PC-9 (cell line): ENCODE measurements at regions not wholly inside any gene's neighbourhood (a gene's known extent, or its start where the extent isn't known, plus 50 kb on each side); places are given as distances from the start of the nearest gene placed in this dataset.

Source experiments
- BruUV-seq: library from RNA; stranded (reverse); fragments of 400-500 nt; replicated peaks from 2 replicates; lab custom pipeline; 2021; lab: Mats Ljungman, UMichigan
- CTCF ChIA-PET: fragments of 300-600 bp; sonication (Branson Sonifier 250); formaldehyde crosslinking; loops from one replicate; lab custom pipeline; 2022; ENCODE audit warnings: antibody characterized with exemption; lab: Charles Lee
- POLR2A ChIA-PET: fragments of 300-600 bp; sonication (Branson Sonifier 250); formaldehyde crosslinking; loops from one replicate; lab custom pipeline; 2022; ENCODE audit warnings: antibody characterized with exemption; ENCODE audit not compliant: unreplicated experiment; lab: Charles Lee
- DNase-seq, 2 experiments: peaks; one replicate each; pipeline versions ENCODE4 v3.0.0 to v3.0.0-alpha.2; 2015 to 2022; ENCODE audit warnings: mixed read lengths in 1 of 2
- H2AFZ ChIP-seq: fragments of 200-600 bp; sonication (generic); 2 replicates; pipeline ENCODE4 v1.8.1; 2017; ENCODE audit warnings: antibody characterized with exemption
- H3F3A ChIP-seq: fragments of 200-600 bp; sonication (generic); 2 replicates; pipeline ENCODE4 v1.8.1; 2017; ENCODE audit warnings: antibody characterized with exemption, mild to moderate bottlenecking, low read depth; ENCODE audit not compliant: insufficient read depth
- H3K27ac ChIP-seq: fragments of 200-600 bp; sonication (generic); 2 replicates; pipeline ENCODE4 v1.6.1; 2016; ENCODE audit warnings: mixed run types
- H3K27me3 ChIP-seq: fragments of 200-600 bp; sonication (generic); 2 replicates; pipeline ENCODE4 v1.6.1; 2016; ENCODE audit warnings: low read depth, mixed run types; ENCODE audit not compliant: insufficient read depth
- H3K36me3 ChIP-seq: fragments of 200-600 bp; sonication (generic); 2 replicates; pipeline ENCODE4 v1.6.1; 2016; ENCODE audit warnings: low read depth, mixed run types
- H3K4me1 ChIP-seq: fragments of 200-600 bp; sonication (generic); replicated peaks from 2 replicates; pipeline ENCODE4 v1.6.1; 2016; ENCODE audit warnings: mixed run types; ENCODE audit not compliant: insufficient read depth
- H3K4me2 ChIP-seq: fragments of 200-600 bp; sonication (generic); 2 replicates; pipeline ENCODE4 v1.6.1; 2017; ENCODE audit warnings: mixed run types
- H3K4me3 ChIP-seq: fragments of 200-600 bp; sonication (generic); 2 replicates; pipeline ENCODE4 v1.6.1; 2016; ENCODE audit warnings: mixed run types
- H3K79me2 ChIP-seq: fragments of 200-600 bp; sonication (generic); 2 replicates; pipeline ENCODE4 v1.6.1; 2017; ENCODE audit warnings: low read depth, mixed run types
- H3K9me2 ChIP-seq: fragments of 200-600 bp; sonication (generic); 2 replicates; pipeline ENCODE4 v1.8.1; 2017; ENCODE audit warnings: mild to moderate bottlenecking; ENCODE audit not compliant: insufficient read depth
- H3K9me3 ChIP-seq: fragments of 200-600 bp; sonication (generic); 2 replicates; pipeline ENCODE4 v1.8.1; 2016; ENCODE audit warnings: low read depth; ENCODE audit not compliant: insufficient read depth
- H4K20me1 ChIP-seq: fragments of 200-600 bp; sonication (generic); 2 replicates; pipeline ENCODE4 v1.8.1; 2017; ENCODE audit not compliant: insufficient read depth
- EZH2 ChIP-seq: fragments of 200-600 bp; sonication (generic); IDR thresholded peaks from 2 replicates; pipeline ENCODE4 v1.8.0; 2017; ENCODE audit warnings: antibody characterized with exemption, low read depth
- intact Hi-C: fragments of 100-400 bp; cut with micrococcal nuclease; formaldehyde crosslinking; loops from one replicate; pipeline ENCODE4 v1.10.0; 2022; ENCODE audit not compliant: unreplicated experiment
- TF ChIP-seq, protein P1 (sequence below): fragments of 200-600 bp; sonication (generic); conservative IDR thresholded peaks from 2 replicates; pipeline ENCODE4 v1.6.1; 2017; ENCODE audit warnings: mixed run types, antibody characterized with exemption, mild to moderate bottlenecking, moderate library complexity

DNA sequence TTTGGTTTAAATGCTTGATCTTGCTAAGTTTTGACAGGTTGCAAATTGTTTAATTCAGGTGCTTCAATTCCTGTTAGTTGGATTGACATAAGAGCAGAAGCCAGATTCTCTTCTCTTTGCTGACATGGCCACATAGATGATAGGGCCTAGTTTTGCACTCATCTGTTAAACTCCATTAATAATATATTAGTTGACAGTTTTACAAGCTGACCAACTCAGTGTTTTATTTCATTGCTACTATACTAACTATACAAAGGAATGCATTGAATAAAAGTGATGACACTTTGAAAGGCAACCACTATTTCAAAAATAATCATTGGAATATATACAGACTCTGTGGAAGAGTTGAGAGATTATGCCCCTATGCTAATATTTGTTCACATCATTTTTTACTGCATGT, 255.6 kb upstream of the DPYD start:
- no peaks in the 10 kb centered on the region for H4K20me1 ChIP-seq
- H3K79me2 ChIP-seq, result no peaks in the 10 kb centered on the region
- no TSS peak for BruUV-seq
- no peaks in the 10 kb centered on the region for H3K9me2 ChIP-seq
- H3K4me3 ChIP-seq, result no peak overlapping the region
- ChIA-PET CTCF (no interaction called here), POLR2A (no interaction called here)
- TF ChIP-seq, protein P1, sequence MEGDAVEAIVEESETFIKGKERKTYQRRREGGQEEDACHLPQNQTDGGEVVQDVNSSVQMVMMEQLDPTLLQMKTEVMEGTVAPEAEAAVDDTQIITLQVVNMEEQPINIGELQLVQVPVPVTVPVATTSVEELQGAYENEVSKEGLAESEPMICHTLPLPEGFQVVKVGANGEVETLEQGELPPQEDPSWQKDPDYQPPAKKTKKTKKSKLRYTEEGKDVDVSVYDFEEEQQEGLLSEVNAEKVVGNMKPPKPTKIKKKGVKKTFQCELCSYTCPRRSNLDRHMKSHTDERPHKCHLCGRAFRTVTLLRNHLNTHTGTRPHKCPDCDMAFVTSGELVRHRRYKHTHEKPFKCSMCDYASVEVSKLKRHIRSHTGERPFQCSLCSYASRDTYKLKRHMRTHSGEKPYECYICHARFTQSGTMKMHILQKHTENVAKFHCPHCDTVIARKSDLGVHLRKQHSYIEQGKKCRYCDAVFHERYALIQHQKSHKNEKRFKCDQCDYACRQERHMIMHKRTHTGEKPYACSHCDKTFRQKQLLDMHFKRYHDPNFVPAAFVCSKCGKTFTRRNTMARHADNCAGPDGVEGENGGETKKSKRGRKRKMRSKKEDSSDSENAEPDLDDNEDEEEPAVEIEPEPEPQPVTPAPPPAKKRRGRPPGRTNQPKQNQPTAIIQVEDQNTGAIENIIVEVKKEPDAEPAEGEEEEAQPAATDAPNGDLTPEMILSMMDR, result no peak
- TF ChIP-seq EZH2, result no peak
- no peaks in the 10 kb centered on the region for H3K9me3 ChIP-seq
- intact Hi-C loops, result no loop called here
- no peaks in the 10 kb centered on the region for H3K4me1 ChIP-seq
- H2AFZ ChIP-seq, result no peak overlapping the region
- no peak overlapping the region for H3K4me2 ChIP-seq
- DNase-seq, result no peak
- no peak overlapping the region for H3K27ac ChIP-seq
- H3F3A ChIP-seq, result no peaks in the 10 kb centered on the region
- H3K27me3 ChIP-seq, result no peaks in the 10 kb centered on the region
- H3K36me3 ChIP-seq, result no peaks in the 10 kb centered on the region

DNA sequence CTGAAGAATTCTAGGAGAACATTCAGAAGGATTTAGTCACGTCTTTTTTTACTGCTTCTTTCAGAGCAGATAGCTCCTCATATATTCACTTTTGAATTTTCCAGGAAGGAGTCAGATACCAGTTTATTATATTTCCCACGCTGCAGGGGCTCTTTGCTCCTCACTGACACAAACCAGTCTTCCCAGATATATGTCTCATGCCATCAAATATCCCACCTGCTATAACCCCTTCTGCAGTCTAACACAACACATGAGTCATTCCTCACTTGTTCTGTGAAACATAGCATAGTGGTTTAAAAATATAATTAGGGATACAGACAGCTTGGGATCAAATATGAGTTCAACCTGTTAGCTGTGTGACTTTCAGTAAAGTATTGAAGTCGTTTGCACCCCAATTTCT, 251.7 kb upstream of the DPYD start:
- Histone ChIP-seq H3K36me3 (no peaks in the 10 kb centered on the region), H3K79me2 (no peaks in the 10 kb centered on the region), H3K4me3 (no peak overlapping the region), H3K27me3 (no peaks in the 10 kb centered on the region), H3K27ac (no peak overlapping the region), H3K9me2 (no peaks in the 10 kb centered on the region), H3K4me1 (no peaks in the 10 kb centered on the region), H2AFZ (no peak overlapping the region), H3K9me3 (no peaks in the 10 kb centered on the region), H3K4me2 (no peak overlapping the region), H3F3A (no peaks in the 10 kb centered on the region), H4K20me1 (no peaks in the 10 kb centered on the region)
- no peak for TF ChIP-seq EZH2
- TF ChIP-seq, protein P1, result no peak
- DNase-seq, result peak in 1 of 2 experiments; percentile 46
- CTCF ChIA-PET, result no interaction called here
- BruUV-seq, result no TSS peak
- intact Hi-C loops, result no loop called here
- POLR2A ChIA-PET, result interaction anchor here (0.6 kb wide), 1 partner anchor 372 kb away, joined by 5 read pairs; no protein-coding TSS in a partner anchor

DNA sequence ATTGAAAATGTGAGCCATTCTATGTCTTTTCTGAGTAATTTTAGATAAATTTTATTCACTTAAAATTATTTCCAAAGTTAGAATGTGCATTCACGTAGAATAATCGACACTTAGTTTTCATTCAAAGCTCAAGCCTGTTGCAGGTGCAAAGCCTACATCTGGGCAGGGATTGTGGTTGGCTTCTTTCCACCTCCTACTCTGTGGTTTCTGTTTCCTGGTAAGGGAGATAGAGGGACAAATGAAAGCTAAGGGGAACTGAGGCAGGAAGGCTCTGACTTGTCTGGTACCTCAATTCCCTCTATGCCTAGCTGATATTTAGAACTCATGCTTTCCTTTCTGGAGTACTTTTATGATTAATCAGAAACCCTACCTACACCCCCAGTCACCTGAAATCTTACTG, 251.2 kb upstream of the DPYD start:
- no peak overlapping the region for H2AFZ ChIP-seq
- ChIA-PET CTCF (no interaction called here), POLR2A (no interaction called here)
- BruUV-seq, result no TSS peak
- H3K4me2 ChIP-seq, result no peak overlapping the region
- DNase-seq, result no peak
- H4K20me1 ChIP-seq, result no peaks in the 10 kb centered on the region
- no peaks in the 10 kb centered on the region for H3K36me3 ChIP-seq
- H3K4me1 ChIP-seq, result no peaks in the 10 kb centered on the region
- H3K79me2 ChIP-seq, result no peaks in the 10 kb centered on the region
- no peaks in the 10 kb centered on the region for H3K27me3 ChIP-seq
- H3K4me3 ChIP-seq, result no peak overlapping the region
- H3F3A ChIP-seq, result no peaks in the 10 kb centered on the region
- no peak for TF ChIP-seq EZH2
- TF ChIP-seq, protein P1, result no peak
- intact Hi-C loops, result no loop called here
- no peaks in the 10 kb centered on the region for H3K9me2 ChIP-seq
- H3K9me3 ChIP-seq, result no peaks in the 10 kb centered on the region
- no peak overlapping the region for H3K27ac ChIP-seq
